ENCODE measurements at regions not wholly inside any gene's neighbourhood (a gene's known extent, or its start where the extent isn't known, plus 50 kb on each side); places are given as distances from the start of the nearest gene placed in this dataset.

DNA sequence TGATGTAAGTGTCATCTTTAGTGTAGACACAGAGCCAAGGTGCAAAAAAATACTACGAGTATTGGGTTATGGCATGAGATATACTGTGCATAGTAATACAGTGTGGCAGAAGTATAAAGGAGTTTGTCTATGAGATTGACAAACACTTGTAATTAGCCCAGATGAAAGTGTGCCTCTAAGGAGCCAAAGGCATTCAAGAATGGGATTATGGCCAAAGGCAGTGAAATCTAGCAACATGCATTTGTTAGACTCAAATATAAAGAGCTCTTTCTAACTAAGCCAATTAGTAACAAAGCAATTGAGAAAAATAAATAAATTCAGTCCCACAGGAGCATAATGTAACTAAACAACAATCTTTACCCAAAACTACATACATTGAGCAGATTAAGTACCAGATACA lies 1761.8 kb downstream of the SUCLG1 start:
- no peak for TF ChIP-seq CTCF (IDR thresholded peaks at IDR 0.05; ENCODE audit: poor library complexity, severe bottlenecking)
- Histone ChIP-seq H3K4me1 (ENCODE audit: insufficient read depth, poor library complexity, severe bottlenecking) (no peaks in the 10 kb centered on the region), H3K4me3 (ENCODE audit: severe bottlenecking) (no peak overlapping the region), H3K27me3 (ENCODE audit: insufficient read depth, poor library complexity, severe bottlenecking) (no peaks in the 10 kb centered on the region), H3K27ac (ENCODE audit: poor library complexity, severe bottlenecking) (no peak overlapping the region), H3K9me3 (ENCODE audit: severe bottlenecking) (no peaks in the 10 kb centered on the region), H3K36me3 (ENCODE audit: low read depth) (no peaks in the 10 kb centered on the region)
- DNase-seq (ENCODE audit: low spot score) (no peak), ATAC-seq (ENCODE audit: low read depth) (no peak)

DNA sequence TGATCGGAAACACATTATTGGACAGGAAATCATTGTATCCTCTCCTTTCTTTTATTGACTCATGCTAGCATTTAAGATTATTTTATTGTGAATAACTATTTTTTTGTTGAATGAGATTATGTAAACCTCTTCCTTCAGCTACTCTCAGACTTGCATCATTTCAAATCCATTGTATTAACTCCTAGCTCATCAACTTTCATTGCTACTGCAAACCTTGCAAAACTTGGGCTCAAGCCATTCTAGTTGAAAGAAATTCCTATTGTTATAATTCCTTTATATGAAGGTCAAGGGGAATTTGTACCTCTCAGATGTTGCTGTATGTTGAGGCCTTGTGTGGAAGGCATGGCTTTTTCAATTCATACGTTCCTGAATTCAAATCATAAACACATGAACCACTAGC lies 1764.6 kb downstream of the SUCLG1 start:
- H3K9me3 ChIP-seq (ENCODE audit: severe bottlenecking): no peaks in the 10 kb centered on the region
- H3K4me1 ChIP-seq (ENCODE audit: insufficient read depth, poor library complexity, severe bottlenecking): no peaks in the 10 kb centered on the region
- no peaks in the 10 kb centered on the region for H3K36me3 ChIP-seq (ENCODE audit: low read depth)
- H3K27ac ChIP-seq (ENCODE audit: poor library complexity, severe bottlenecking): no peak overlapping the region
- TF ChIP-seq CTCF (IDR thresholded peaks at IDR 0.05; ENCODE audit: poor library complexity, severe bottlenecking): no peak
- DNase-seq (ENCODE audit: low spot score) (no peak), ATAC-seq (ENCODE audit: low read depth) (no peak)
- no peak overlapping the region for H3K4me3 ChIP-seq (ENCODE audit: severe bottlenecking)
- H3K27me3 ChIP-seq (ENCODE audit: insufficient read depth, poor library complexity, severe bottlenecking): no peaks in the 10 kb centered on the region

DNA sequence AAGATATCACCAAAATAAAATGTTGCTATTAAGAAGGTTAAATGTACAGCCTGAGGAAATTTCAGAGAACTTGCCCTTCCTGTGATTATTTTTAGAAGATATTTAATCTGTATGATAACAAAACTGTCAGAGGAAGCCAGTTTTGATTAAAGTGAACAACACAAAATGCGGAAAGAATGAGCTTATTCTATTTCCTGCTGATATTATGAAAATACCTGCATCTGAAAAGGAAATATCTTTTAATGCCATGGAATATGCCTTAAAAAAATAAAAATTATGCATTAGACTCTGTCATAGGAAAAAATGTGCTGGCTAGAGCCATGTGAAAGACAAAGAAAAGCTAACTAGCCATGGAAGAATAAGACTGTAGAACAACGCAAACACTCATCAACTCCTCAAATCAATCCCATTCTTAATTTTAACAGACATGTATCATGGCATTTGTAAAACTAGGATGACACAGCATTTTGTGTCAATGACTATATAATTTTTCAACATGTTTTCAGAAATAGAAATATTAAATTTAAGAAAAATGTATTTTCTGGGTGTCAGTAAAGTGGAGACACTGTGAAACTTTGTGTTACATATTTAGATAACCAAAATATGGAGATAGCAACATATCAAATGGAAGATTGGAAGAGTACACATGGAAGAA lies 1768.2 kb downstream of the SUCLG1 start:
- Histone ChIP-seq H3K4me1 (ENCODE audit: insufficient read depth, poor library complexity, severe bottlenecking) (no peaks in the 10 kb centered on the region), H3K27me3 (ENCODE audit: insufficient read depth, poor library complexity, severe bottlenecking) (no peaks in the 10 kb centered on the region), H3K36me3 (ENCODE audit: low read depth) (no peaks in the 10 kb centered on the region), H3K9me3 (ENCODE audit: severe bottlenecking) (no peaks in the 10 kb centered on the region), H3K4me3 (ENCODE audit: severe bottlenecking) (no peak overlapping the region), H3K27ac (ENCODE audit: poor library complexity, severe bottlenecking) (no peak overlapping the region)
- DNase-seq (ENCODE audit: low spot score): no peak
- ATAC-seq (ENCODE audit: low read depth): no peak
- no peak for TF ChIP-seq CTCF (IDR thresholded peaks at IDR 0.05; ENCODE audit: poor library complexity, severe bottlenecking)

- Histone ChIP-seq H3K9me3 (ENCODE audit: severe bottlenecking) (no peaks in the 10 kb centered on the region), H3K27me3 (ENCODE audit: insufficient read depth, poor library complexity, severe bottlenecking) (no peaks in the 10 kb centered on the region), H3K27ac (ENCODE audit: poor library complexity, severe bottlenecking) (no peak overlapping the region), H3K36me3 (ENCODE audit: low read depth) (no peaks in the 10 kb centered on the region), H3K4me1 (ENCODE audit: insufficient read depth, poor library complexity, severe bottlenecking) (peaks cover 3% of the 10 kb centered on the region), H3K4me3 (ENCODE audit: severe bottlenecking) (no peak overlapping the region)
- DNase-seq (ENCODE audit: low spot score): no peak
- ATAC-seq (ENCODE audit: low read depth): no peak
- TF ChIP-seq CTCF (IDR thresholded peaks at IDR 0.05; ENCODE audit: poor library complexity, severe bottlenecking): no peak
Measured at GRCh38 chr2:82675186-82675585, 1783.9 kb downstream of the SUCLG1 start.

DNA sequence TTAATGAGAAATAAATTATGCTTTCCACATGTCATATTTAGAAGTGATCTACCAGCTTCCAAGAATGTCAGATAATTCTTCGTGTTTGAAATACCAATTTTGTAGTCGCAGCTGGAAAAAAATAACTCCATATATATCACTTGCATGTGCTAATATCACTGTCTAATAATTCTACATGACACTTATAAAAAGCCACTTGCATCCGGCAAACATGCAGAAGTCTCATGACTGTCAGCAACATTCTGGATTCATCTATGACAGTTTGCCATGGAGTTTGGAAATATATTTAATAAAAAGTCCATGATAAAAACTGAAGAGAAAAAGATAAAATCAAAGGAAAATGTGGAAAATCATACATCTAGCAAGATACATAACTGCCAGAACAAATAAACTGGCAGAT lies 1784.4 kb downstream of the SUCLG1 start:
- TF ChIP-seq CTCF (IDR thresholded peaks at IDR 0.05; ENCODE audit: poor library complexity, severe bottlenecking): no peak
- H3K4me1 ChIP-seq (ENCODE audit: insufficient read depth, poor library complexity, severe bottlenecking): peaks cover 3% of the 10 kb centered on the region
- H3K9me3 ChIP-seq (ENCODE audit: severe bottlenecking): no peaks in the 10 kb centered on the region
- DNase-seq (ENCODE audit: low spot score) (no peak), ATAC-seq (ENCODE audit: low read depth) (no peak)
- no peaks in the 10 kb centered on the region for H3K36me3 ChIP-seq (ENCODE audit: low read depth)
- H3K27me3 ChIP-seq (ENCODE audit: insufficient read depth, poor library complexity, severe bottlenecking): no peaks in the 10 kb centered on the region
- H3K27ac ChIP-seq (ENCODE audit: poor library complexity, severe bottlenecking): no peak overlapping the region
- H3K4me3 ChIP-seq (ENCODE audit: severe bottlenecking): no peak overlapping the region

All from RWPE2 (cell line).